ENCODE measurements at regions not wholly inside any gene's neighbourhood (a gene's known extent, or its start where the extent isn't known, plus 50 kb on each side); places are given as distances from the start of the nearest gene placed in this dataset.
"Not testable (repeated sequence)": the region's sequence is repeated elsewhere in the genome, so short reads cannot be mapped to it uniquely, and the experiment has no call there.

DNA sequence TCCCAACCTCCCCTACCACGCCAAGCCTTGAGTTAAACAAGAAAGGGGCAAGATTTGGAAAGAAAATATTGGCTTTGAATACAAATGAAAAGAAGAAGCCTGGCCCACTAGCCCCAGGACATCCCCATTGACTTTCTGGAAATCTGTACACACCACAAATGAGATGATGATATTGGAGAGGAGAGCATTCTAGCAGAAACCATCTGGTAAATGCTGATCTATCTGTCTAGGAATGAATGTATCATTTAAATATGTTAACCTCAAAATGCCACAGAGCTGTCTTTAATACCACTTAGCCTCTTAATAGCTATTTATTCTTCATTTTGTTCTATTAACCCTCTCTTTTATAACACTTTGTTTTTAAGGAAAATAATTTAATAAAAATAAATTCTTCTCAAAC is 270.2 kb upstream of the PDE4D start:
- DNase-seq, result no peak

DNA sequence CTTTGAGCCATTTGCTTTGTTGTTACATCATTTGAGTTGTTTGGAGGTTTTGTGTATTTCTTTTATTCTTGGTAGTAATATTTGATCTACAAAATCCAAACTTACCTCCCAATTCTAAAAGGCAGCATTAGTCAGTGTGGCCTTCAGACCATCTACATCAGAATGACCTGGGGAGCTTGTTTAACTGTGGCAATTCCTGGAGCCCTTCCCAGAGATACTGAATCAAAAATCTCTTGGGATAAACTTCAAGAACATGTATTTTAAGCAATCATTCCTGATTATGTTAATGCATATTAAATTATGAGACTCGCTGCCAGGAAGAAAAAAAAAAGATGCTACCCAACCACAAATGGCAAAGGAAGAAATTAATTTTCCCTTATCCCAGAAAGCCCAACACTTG is 268.9 kb upstream of the PDE4D start:
- DNase-seq, result no peak

DNA sequence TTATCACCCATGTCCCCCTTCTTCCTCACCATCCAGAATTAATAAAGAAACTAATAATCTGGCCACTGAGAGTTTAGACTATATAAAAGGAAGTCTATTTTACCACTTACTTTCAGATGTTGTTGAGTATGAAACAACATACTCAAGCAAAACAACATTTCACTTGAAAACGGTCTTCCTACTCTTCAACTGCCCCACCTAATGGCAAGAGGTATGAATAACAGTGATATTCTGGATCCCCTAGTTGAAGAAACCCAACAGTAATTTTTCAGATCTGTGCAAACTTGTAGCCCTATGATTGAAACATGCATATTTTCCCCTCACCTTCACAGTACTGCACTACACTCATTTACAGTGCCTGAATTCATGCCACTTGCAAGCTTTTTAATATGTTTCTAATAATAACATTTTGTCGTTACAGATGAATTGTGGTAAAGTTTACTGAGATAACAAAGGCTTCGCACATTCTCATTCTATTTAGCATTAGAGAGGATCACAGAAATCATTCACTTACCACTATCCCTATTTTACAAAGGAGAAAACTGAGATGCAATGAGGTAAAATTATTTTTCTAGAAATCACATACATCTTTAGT is 267.9 kb upstream of the PDE4D start:
- peak; percentile 42 for DNase-seq

DNA sequence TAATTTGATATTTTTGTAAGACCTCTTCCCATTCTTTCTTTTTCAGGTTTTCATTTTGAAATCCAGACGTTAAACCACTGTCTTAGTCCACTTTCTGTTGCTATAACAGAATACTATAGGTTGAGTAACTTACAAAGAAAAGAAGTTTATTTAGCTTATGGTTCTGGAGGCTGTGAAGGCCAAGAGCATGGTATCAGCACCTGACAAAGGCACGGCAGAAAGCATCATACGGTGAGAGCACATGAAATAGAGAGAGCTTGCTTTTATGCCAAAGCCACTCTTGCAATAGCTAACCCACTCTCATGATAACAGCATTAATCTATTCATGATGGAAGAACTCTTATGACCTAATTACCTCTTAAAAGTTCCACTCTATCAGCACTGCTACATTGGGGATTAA is 255.6 kb upstream of the PDE4D start:
- no peak for DNase-seq

DNA sequence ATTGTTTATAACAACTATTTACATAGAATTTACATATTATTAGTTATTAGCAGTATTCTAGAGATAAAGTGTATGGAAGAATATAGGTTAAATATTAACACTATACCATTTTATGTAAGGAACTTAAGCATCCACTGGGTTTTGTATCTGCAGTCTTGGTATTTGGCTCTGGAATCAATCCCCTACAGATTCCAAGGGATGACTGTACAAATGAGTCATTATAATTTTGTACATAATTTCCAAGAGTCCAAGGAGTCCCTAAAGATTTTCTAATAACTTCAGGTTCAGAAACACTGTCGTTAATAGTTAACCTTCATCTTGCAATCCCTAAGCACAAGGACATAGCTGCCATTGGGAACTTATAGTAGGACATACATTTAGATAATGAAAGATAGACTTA is 254.8 kb upstream of the PDE4D start:
- DNase-seq, result no peak

DNA sequence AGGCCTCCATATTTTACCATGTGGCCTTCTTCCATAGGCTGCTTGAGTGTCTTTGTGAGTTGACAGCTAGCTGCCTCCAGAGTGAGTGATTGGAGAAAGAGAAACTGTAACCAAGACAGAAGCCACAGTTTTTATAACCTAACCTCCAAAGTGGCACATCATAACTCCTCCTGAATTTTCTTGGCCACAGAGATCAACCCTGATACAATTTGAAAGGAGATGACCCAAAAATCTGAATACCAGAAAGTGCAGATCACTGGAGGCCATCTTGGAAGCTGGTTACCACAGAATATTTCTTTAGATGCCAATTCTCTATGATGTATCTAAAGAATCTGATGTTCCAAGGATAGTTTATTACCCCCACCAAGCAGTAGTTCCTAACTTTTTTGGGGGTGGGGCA is 254.3 kb upstream of the PDE4D start:
- DNase-seq, result no peak

DNA sequence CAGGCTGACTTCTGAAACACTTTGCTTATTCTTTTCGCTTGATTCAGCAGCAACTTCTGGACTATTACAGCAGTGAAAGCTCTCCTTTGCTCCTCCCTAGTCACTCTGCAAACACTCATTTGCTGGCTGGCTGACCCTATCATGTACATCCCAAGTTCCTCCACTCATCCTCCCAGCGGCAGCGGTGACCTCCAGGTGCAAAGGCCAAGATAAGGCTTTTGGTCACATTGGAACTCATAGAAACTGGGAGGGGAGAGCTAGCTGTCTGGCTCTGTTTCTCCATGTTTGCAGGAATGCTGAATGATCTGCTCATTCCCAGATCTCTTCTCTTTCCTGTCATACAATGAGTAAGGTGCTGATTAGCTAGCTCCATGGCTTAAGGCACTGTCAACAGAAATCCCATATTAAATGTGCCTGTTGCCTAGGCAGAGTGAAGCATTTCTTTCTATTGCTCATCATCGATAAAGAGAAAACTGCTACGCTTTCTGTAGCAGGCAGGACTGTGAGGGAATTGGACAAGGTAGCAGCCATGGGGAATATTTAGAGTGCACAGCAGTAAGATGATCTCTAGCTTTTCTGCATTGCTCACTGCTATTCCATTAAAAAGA is 250.5 kb upstream of the PDE4D start:
- DNase-seq, result no peak

DNA sequence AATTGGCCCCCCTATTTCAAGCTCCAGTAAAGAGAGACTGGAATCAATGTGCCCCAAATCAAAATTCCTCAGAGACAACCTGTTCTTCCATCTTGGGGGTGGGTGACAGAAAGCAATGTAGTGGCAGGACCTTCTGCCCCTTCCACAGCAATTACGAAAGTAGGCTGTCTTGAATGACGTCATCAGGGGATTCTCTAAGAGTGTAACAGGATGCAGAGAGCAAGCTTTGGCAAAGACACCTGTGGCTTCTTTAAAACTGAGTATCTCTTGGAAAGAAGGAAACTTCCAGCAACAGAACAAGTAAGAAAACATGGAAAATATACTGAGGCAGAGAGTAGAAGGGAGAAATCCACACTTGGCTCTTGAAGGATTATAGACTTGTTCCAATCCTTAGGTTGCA is 247.6 kb upstream of the PDE4D start:
- DNase-seq, result no peak

DNA sequence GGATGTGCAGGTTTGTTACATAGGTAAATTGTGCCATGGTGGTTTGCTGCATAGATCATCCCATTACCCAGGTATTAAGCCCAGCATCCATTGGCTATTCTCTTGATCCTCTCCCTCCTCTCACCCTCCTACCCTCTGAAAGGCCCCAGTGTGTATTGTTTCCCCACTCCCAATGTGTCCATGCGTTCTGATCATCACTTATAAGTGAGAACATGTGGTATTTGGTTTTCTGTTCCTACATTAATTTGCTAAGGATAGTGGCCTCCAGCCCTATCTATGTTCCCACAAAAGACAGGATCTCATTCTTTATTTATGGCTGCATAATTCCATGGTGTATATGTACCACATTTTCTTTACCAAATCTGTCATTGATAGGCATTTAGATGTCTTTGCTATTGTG is 243.3 kb upstream of the PDE4D start:
- no peak for DNase-seq

DNA sequence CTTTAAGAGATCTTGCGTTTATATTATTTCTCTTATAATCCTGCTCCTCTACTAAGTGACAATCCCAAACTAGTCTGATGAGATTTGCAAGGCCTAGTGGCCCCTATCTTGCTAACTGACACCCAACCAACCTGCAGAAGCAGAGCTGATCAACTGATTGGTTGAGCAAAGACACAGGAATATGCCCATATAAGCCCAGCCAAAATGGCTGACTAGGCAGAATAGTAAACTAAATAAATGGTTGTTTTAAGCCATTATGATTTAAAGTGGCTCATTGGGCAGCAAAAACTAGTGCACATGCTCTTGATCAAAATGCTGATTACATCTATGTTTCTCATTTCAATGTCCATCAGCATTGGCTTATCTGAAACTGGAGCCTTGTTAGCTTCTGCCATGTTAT is 238.0 kb upstream of the PDE4D start:
- no peak for DNase-seq

DNA sequence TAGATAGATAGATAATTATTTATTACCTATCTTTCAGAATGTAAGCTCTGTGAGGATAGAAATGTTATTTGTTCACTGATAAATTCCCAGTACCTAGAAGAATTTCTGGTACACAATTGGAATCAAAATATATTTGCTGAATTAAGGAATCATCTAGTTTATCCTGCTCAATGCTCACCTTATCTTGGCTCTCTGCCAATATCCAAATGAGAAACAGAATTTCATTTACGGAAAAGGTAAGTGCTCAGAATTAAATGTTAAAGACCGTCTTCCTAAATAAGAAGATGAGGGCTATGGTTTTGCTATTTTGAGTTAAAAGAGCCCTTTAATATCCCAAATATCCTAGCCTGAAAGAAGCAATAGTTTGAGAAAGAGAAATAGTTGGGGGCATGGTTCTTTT is 232.1 kb upstream of the PDE4D start:
- no peak for DNase-seq

DNA sequence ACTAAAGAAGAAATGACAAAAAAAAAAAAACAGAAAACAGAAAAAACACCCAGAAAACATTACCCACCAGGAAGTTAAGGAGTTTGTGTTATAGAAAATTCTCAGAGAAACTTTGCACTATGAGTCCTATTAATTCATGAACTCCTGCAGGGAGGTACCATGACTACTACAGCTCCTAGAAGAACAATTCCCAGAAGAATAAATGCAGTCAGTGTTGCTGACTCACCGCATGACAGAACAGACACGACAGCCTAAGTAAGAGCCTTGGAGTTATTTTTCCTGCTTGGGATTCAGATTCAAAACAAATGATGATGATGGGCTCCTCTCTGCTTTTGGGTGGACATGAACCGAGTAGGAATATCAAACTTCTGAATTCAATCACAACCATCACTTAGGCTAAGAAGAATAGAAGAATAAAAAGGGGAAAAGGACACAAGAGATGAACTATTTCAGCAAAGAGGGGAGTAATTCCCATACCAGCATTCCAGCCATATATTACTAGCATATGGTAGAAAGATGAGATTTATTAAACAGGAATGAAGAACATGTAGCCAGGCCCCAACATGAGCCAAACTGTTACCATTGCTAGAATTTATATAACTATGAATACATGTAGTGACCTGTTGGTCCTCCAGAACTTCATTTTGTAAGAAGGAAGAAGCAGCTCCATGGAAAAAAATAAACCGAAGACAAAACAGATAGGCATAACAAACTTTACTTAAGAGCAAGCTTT is 209.6 kb upstream of the PDE4D start:
- no peak for DNase-seq

DNA sequence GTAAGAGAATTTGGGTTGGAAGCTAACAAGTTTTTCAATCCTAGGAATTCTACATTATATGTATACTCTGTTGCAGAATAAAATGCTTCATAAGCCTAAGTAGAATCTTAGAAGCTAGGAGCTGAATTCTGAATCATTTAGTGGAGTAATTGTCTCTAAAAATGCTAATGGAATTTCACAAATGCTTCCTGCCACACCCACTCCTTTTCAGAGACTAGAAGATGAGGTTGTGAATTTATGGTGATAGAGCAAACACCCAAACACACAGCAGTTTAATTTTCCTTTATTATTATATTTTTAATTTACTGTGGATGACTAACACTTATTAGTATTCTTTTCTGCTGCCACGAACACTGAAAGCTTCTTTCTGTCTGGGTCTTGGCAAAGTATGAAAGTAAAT is 208.0 kb upstream of the PDE4D start:
- DNase-seq, result no peak

DNA sequence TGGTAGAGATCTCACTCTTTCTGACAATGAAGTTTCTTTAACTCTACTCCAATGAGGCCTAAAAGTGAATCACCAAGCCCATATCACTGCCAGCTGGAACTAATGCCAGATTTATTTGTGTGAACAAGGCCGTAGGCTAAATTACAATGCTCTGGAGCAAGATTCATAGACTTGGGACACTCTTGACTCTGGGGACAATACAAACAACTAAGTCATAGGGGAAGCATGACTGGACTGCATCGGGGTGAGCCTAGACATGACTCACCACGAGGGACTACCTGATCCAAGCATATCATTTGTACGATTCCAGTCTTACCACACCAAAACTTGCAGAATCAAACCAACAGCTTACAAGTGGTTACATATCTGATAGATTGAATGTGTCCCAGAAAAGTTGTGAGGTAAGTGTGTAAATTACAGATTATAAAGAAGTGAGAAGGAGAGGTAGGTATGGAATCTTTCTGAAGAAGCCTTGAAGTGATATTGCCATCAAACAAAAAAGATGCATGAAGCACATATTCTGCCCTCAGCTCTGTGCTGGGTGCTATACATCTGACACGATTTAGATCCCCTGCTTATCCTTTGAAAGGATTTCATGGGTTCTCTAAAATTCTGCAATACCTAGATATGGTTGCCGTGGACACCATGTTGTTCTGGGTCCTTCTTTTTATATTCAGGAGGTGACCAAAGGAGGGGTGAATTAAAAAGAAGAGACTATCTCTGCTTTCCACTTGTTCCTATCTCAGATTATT is 199.3 kb upstream of the PDE4D start:
- DNase-seq, result no peak

DNA sequence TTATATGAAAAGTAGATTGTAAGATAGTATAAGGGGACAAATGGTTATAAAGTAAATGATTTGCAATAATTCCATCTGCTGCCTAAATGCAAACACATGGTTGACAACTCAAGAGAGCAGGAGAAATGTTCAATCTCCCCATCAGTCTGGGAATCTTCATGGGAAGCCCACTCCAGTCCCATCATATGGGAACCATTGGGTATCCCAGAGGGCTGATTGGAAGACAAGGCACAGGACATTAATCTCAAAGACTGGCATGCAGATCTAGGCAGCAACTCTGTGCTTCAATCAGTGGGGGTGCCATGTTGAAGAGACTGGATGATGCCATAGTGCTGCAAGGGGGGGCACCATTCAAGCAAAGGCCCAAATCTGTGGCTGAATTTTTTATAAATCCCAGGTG is 193.1 kb upstream of the PDE4D start:
- no peak for DNase-seq

DNA sequence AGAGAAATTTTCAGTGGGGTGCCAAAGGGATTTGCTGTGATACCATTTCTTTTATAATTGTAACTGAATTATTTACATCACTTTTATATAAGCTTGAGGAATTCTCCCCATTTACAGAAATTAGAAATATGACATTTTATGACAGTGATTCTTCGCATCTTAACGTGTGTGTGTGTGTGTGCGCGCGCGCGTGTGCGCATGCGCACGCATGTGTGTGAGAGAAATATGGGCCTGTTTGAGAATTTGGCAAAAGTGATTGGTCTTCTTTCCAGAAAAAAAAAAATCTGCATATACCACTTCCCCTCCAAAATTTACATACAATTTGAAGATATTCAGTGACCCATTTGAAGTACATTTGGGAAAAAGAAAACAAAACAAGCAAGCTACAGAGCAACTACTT is 190.7 kb upstream of the PDE4D start:
- DNase-seq, result no peak

DNA sequence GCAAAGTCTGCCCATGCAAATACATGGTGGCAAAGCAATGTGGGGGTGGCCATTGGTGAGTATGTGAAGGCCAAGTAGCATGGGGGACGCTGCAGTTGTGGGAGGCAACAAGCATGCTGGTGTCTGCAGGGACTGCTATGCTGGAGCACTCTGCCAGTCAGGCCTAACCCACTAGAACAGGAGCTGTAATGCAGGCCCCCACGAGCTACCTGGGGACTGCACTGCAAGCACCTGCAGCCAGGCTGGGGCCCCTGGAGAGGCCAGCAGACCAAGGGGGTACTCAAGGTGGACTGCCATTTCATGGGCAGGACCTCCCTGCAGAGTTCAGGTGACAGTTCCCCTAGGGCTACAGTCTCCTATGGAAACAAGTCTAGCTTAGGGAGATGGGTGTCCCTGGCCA is 183.8 kb upstream of the PDE4D start:
- no peak for DNase-seq

DNA sequence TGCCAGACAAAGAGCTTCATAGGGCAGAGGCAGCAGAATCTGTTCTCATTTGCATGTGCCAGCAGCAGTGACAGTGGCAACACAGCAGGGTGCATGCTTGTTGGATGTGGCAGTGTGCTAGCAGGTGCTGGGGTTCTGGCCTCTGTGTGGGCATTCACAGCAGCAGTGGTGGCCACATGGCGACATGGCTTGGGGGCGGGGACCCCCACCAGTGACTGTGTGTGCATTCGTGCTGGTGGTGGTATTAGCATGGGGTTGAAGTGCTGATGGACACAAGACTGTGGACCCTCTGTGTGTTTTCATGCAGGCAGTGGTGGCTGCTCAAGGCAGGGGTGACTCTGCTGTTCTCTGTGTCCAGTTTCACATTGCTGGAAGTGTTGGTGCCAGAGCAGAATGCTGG is 183.2 kb upstream of the PDE4D start:
- no peak for DNase-seq

DNA sequence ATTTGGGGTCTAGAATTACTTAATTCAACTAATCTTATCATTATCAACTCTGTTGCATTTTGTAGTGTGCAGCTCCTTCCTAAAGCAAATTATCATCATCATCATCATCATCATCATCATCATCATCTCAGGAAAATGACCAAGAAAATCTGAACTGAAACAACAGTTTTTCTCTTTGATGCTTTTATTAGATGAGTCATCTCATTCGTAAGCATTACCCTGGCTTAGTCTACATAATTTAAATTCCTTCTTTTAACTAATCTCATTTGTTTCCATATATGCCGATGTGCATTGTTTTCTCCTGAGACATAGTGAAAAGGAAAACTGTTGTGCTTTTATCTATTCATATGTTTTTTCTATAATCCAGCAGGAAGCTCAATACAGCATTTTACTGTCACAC is 173.0 kb upstream of the PDE4D start:
- no peak for DNase-seq

DNA sequence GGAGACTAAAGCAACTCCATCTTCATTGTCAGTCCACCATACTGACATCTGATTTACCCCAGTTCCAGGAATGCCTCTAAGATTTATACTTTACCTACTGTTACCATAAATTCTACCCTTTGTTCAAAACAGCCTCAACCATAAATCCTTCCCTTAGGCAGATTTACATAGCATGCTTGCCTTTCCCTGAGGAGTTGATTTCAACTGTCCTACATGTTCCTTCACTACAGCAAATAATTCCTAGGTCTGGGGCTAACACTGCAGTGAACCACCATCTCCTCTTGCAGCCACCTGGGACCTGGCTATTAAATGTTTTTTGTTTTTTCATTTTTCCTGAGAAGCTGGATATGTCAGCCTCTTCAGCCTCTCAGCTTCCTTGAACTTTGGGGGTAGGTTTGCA is 166.9 kb upstream of the PDE4D start:
- no peak for DNase-seq

DNA sequence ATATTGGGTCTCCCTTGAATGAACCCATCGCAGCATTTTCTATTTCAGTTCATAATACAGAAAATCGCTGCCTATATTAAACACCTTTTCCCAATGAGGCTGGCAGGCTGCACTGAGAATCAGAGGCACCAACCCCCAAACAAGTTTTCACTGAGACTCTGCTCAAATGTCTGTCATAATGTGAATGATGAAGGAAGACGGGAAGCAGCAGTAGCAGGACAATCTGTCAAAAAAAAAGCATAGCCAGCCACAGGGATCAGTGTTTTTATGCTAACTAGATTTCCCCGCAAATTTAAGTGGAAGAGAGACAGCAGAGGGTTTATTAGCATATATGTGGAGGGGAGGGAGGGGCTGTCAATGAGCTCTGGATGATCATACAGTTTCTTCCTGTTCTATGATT is 162.7 kb upstream of the PDE4D start:
- no peak for DNase-seq

DNA sequence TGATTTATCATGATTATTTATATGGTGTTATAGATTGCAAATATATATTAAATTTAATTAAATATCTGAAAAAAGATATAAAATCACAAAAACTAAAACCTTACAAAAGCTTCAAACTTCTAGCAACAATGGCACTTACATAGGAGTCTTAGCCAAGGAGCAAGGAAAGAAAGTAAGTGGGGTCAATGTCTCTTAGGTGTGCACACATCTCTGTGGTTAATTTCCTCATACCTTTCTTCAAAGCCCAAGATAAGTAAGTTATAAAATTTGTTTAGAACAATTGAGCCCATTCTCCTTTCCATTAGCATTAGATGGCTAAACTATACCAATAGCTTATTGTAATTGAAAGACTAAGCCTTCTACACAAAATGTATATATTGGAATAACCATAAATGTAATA is 161.6 kb upstream of the PDE4D start:
- no peak for DNase-seq

DNA sequence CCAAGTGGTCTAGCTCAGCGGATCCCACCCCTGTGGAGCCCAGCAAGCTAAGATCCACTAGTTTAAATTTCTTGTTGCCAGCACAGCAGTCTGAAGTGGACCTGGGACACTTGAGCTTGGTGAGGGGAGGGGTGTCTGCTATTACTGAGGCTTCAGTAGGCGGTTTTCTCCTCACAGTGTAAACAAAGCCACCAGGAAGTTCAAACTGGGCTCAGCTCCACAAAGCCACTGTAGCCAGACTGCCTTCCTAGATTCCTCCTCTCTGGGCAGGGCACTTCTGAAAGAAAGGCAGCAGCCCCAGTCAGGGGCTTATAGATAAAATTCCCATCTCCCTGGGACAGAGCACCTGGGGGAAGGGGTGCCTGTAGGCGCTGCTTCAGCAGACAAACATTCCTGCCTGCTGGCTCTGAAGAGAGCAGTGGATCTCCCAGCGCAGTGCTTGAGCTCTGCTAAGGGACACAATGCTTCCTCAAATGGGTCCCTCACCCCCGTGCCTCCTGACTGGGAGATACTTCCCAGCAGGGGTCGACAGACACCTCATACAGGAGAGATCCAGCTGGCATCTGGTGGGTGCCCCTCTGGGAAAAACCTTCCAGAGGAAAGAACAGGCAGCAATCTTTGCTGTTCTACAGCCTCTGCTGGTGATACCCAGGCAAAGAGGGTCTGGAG is 148.6 kb upstream of the PDE4D start:
- DNase-seq, result not testable (repeated sequence)

DNA sequence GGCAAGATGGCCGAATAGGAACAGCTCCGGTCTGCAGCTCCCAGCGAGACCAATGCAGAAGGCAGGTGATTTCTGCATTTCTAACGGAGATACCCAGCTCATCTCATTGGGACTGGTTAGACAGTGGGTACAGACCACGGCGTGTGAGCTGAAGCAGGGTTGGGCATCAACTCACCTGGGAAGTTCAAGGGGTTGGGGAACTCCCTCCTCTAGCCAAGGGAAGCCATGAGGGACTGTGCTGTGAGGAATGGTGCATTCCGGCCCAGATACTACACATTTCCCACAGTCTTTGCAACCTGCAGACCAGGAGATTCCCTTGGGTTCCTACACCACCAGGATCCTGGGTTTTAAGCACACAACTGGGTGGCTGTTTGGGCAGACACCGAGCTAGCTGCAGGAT is 148.0 kb upstream of the PDE4D start:
- not testable (repeated sequence) for DNase-seq

Measured in MV-4-11 (cell line).